DMS 273 treated with DMSO at 0.1 percent for 48 hours (cell line): ENCODE measurements at regions not wholly inside any gene's neighbourhood (a gene's known extent, or its start where the extent isn't known, plus 50 kb on each side); places are given as distances from the start of the nearest gene placed in this dataset.

Experiments used
- DNase-seq: peaks from one replicate; lab custom pipeline; 2025; lab: John Stamatoyannopoulos, UW

DNA sequence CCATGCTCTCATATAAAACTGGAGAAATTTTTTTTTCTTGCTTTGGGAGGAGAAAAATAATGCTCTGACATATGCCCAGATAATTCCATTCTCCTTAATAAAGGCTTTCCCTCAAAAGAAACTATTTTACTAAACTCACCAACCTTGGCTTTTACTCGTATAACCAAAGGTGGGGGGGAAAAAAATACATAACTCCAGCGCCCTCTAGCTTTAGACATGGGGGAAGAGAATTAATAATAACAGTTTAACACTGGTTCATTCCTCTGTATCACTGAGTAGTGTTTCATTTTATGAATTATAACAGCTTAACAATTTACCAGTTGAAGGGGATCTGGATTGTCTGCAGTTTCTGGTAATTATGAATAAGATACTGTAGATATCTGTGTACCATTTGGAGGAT lies 1226.1 kb downstream of the GRIK2 start:
- no peak for DNase-seq

GRCh38 chr6:102582569-102582968 lies 1189.1 kb downstream of the GRIK2 start:
- DNase-seq: no peak

DNA sequence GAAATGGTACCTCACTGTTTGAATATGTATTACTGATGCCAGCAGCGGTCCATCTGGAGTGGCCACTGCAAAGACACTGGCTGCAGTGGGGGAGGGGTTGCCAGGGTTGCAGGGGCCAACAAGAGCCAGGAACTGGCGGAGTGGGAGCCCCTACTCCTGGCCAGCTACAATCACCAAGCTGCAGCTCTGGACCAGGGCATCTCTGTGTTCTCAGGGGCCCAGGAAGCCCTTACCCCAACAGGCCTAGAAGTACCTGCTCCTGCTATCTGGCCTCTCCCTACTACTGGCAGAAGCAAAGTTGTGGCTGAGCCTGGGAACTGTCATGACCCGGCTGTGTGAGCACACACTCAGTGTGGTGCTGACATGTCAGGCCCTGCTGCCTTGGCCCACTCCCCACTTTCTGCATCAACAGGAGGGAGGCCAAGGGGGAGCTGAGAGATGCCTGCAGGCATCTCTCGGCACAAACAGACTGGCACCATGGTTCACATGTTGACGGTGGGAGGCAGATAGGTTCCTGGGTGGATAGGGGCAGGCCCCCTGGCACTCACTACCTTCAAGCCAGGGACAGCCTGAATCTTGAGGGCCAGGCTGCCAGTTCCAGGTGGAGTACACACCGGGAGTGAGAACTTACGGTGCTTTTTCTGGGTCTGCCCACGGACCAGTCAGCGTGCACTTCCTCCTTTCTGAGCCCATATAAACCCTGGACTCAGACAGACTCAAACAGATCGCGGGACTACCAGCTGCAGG lies 1188.0 kb downstream of the GRIK2 start:
- no peak for DNase-seq

DNA sequence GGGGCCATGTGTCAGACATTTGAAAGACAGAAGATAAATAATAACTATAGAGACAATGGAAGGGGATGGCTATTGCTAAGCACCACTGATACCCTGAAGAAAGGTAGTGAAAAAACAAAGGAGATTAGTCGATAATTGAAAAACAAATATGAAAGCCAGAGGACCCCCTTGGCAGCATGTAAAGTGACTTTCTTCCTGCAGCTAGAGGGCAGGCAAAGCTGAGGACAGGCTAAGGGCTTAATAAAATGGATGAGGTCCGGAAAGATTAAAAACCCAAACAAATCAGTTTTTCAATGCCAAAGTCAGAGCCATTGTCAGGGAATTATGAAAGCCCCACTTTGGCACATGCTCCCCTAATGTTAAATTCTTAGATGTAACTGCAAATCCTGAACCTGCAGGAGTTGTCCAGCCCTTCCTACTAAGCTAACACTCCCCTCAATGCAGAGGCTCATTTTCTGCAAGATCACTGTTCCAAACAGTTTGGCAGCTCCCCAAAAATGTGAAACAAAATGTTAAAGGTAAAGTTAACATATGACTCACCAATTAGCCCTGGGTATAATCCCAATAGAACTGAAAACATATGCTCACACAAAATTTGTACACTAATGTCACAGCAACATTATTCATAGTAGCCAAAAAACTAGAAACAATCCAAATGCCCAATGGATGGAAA lies 1177.9 kb downstream of the GRIK2 start:
- DNase-seq: peak; percentile 45

DNA sequence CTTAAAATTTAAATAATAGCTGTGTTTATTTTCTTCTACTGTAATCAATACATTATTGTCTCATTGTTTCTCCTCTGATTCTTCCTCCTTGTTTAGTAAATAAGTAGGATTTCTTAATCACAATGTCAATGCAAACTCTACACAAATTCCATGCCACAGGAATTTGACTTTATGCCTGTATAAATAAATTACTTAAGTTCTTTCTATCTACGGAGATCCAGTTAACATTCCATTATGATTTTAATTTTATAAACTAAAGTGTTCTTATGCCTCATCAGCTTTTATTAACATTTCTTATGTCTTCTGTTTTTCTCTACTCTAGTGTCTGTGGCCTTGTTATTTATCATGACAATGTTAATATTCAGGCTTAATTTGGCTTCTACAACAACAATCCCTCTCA lies 1169.2 kb downstream of the GRIK2 start:
- DNase-seq: no peak

DNA sequence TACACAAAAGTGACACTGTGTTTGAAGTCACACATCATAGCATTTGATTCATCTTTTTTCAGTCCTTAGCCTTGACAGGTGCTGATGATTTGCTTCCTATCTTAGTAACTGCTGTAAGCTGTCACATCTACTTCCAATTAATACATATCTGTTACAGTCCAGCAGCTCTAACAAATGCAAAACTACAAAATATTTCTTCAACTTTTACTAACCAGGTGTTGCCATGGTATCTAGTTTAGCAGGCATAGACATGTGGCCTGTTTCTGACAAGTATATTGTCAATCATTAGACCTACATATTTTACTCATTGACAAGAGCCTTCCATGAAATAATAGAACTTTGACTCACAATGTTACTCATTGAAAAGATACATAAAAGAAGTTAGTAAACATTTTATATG lies 1159.7 kb downstream of the GRIK2 start:
- no peak for DNase-seq

GRCh38 chr6:102549221-102549874 lies 1155.8 kb downstream of the GRIK2 start:
- no peak for DNase-seq

GRCh38 chr6:102525336-102525735 lies 1131.8 kb downstream of the GRIK2 start:
- no peak for DNase-seq

- peak; percentile 58 for DNase-seq
Measured at GRCh38 chr6:102520966-102521365, 1127.5 kb downstream of the GRIK2 start.

GRCh38 chr6:102517506-102517905 lies 1124.0 kb downstream of the GRIK2 start:
- no peak for DNase-seq

- no peak for DNase-seq
Measured at GRCh38 chr6:102501615-102502014, 1108.1 kb downstream of the GRIK2 start.

- DNase-seq: no peak
Measured at GRCh38 chr6:102494808-102495207, 1101.3 kb downstream of the GRIK2 start.

- DNase-seq: no peak
Measured at GRCh38 chr6:102493485-102493884, 1100.0 kb downstream of the GRIK2 start.

- DNase-seq: no peak
Measured at GRCh38 chr6:102488729-102489128, 1095.2 kb downstream of the GRIK2 start.

DNA sequence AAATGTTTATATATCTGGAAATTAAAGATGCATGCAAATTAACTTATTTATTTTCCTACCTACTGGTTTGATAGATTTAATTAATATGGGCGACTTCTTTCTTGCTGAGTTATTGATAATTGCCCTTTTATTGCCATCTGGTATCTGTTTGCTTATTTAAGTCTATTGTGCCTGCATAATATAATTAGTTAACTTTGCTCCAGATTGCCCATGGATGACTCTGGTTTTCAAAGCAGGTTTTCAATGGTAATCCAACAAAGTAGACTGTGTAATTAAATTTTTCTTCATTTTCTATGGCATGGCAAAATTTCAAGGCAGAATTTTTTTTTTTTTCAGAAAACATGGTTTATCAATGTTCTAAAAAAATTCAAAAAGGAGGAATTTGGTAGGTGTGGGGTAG lies 1092.0 kb downstream of the GRIK2 start:
- DNase-seq: peak; percentile 23

GRCh38 chr6:102474041-102474807 lies 1080.7 kb downstream of the GRIK2 start:
- DNase-seq: no peak

GRCh38 chr6:102458990-102459389 lies 1065.5 kb downstream of the GRIK2 start:
- no peak for DNase-seq

GRCh38 chr6:102438171-102438570 lies 1044.7 kb downstream of the GRIK2 start:
- no peak for DNase-seq

GRCh38 chr6:102417368-102417998 lies 1024.0 kb downstream of the GRIK2 start:
- no peak for DNase-seq

DNA sequence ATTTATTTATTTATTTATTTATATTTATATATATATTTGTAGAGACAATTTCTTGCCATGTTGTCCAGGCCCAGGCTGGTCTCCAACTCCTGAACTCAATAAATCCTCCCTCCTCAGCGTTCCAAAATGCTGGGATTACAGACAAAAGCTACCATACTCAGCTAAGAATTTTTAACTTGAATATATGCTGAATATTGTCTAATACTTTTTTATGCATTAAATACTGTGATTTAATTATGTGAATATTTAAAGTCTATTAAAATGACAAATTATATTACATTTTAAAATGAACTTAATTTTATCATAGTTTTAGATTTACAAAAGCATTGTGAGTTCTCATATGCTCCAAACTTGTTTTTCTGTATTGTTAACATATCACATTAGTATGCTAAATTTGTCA lies 1022.4 kb downstream of the GRIK2 start:
- no peak for DNase-seq

- DNase-seq: peak; percentile 42
Measured at GRCh38 chr6:102411796-102412195, 1018.3 kb downstream of the GRIK2 start.
